ENCODE measurements at regions not wholly inside any gene's neighbourhood (a gene's known extent, or its start where the extent isn't known, plus 50 kb on each side); places are given as distances from the start of the nearest gene placed in this dataset.

DNA sequence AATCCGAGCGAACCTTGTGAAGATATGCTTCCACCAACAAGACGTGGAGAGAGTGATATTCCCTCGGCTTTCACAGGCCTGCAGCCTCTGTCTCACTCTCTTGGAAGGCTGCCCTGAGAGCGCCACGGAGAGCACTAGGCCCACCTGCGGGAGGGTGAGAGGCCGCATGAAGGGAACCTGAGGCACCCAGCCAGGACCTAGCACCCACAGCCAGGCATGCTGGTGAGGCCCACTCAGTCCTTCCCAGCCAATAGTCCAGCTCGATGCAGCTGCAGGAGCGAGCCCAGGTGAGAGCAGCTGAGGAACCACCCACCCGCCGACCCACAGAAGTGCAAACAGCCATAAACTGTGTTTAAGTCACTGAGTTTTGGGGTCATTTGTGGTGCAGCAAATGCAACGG lies 227.2 kb downstream of the QKI start:
- Mint-ChIP-seq H3K4me3 (ENCODE audit: low read depth, unreplicated experiment) (no peak overlapping the region), H3K4me1 (ENCODE audit: low read depth, unreplicated experiment) (no peaks in the 10 kb centered on the region), H3K9me3 (ENCODE audit: low read depth, unreplicated experiment) (no peaks in the 10 kb centered on the region), H3K27ac (ENCODE audit: unreplicated experiment) (no peak overlapping the region), H3K27me3 (ENCODE audit: unreplicated experiment) (peaks cover 9% of the 10 kb centered on the region), H3K36me3 (ENCODE audit: insufficient read depth, unreplicated experiment) (no peaks in the 10 kb centered on the region)
- no peak for DNase-seq
- CTCF ChIA-PET = no interaction called here
- TF ChIP-seq, protein P1, sequence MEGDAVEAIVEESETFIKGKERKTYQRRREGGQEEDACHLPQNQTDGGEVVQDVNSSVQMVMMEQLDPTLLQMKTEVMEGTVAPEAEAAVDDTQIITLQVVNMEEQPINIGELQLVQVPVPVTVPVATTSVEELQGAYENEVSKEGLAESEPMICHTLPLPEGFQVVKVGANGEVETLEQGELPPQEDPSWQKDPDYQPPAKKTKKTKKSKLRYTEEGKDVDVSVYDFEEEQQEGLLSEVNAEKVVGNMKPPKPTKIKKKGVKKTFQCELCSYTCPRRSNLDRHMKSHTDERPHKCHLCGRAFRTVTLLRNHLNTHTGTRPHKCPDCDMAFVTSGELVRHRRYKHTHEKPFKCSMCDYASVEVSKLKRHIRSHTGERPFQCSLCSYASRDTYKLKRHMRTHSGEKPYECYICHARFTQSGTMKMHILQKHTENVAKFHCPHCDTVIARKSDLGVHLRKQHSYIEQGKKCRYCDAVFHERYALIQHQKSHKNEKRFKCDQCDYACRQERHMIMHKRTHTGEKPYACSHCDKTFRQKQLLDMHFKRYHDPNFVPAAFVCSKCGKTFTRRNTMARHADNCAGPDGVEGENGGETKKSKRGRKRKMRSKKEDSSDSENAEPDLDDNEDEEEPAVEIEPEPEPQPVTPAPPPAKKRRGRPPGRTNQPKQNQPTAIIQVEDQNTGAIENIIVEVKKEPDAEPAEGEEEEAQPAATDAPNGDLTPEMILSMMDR (IDR thresholded peaks at IDR 0.05; ENCODE audit: unreplicated experiment) = no peak
- BruUV-seq (replicated peaks) = no TSS peak
- intact Hi-C loops (cut with micrococcal nuclease; ENCODE audit: unreplicated experiment) = no loop called here

DNA sequence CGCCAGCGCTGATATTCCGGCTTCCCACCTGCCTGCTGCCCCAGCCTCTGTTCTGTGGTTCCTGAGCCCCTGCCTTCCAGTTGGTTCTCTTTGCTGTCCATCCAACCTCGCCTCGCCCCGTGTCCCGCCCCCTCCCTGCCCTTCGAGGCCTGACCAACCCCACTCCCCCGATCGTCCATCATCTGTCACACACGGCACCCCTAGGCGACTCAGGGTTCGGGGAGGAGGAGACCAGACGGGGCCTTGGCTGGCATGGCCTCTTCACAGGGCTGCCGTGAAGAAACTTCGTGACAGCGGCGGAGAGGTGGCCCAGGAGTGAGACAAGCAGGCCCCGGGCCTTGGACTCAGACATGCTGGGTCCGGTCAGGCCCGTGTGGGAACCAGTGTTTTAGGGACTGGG lies 226.1 kb downstream of the QKI start:
- TF ChIP-seq, protein P1 (IDR thresholded peaks at IDR 0.05; ENCODE audit: unreplicated experiment) = no peak
- H3K27me3 Mint-ChIP-seq (ENCODE audit: unreplicated experiment) = no peaks in the 10 kb centered on the region
- no peak overlapping the region for H3K4me3 Mint-ChIP-seq (ENCODE audit: low read depth, unreplicated experiment)
- BruUV-seq (replicated peaks) = no TSS peak
- no peak overlapping the region for H3K27ac Mint-ChIP-seq (ENCODE audit: unreplicated experiment)
- no peaks in the 10 kb centered on the region for H3K9me3 Mint-ChIP-seq (ENCODE audit: low read depth, unreplicated experiment)
- intact Hi-C loops (cut with micrococcal nuclease; ENCODE audit: unreplicated experiment) = no loop called here
- no peaks in the 10 kb centered on the region for H3K4me1 Mint-ChIP-seq (ENCODE audit: low read depth, unreplicated experiment)
- CTCF ChIA-PET = no interaction called here
- H3K36me3 Mint-ChIP-seq (ENCODE audit: insufficient read depth, unreplicated experiment) = no peaks in the 10 kb centered on the region
- no peak for DNase-seq

DNA sequence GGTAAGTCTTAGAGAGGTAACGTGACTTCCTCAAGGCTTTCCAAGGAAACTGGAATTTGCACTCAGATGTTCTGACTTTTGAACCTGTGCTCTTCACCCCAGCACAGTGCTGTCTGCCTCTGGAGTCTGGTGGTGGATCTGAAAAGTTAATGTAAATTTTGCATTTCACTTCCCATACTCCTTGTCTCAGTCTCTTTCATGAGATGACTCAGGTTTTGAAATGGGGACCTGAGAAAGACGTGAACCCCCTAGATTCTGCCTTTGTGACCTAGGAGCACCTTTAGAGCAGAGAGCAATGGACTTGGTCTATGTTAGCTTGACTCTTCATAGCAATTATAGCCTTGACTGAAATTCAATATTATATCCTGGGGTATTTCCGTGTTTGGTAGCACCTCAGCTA lies 223.0 kb downstream of the QKI start:
- Mint-ChIP-seq H3K36me3 (ENCODE audit: insufficient read depth, unreplicated experiment) (no peaks in the 10 kb centered on the region), H3K4me3 (ENCODE audit: low read depth, unreplicated experiment) (no peak overlapping the region), H3K9me3 (ENCODE audit: low read depth, unreplicated experiment) (no peaks in the 10 kb centered on the region), H3K27ac (ENCODE audit: unreplicated experiment) (no peak overlapping the region), H3K27me3 (ENCODE audit: unreplicated experiment) (no peaks in the 10 kb centered on the region), H3K4me1 (ENCODE audit: low read depth, unreplicated experiment) (no peaks in the 10 kb centered on the region)
- CTCF ChIA-PET = no interaction called here
- intact Hi-C loops (cut with micrococcal nuclease; ENCODE audit: unreplicated experiment) = no loop called here
- DNase-seq = no peak
- TF ChIP-seq, protein P1 (IDR thresholded peaks at IDR 0.05; ENCODE audit: unreplicated experiment) = no peak
- no TSS peak for BruUV-seq (replicated peaks)

DNA sequence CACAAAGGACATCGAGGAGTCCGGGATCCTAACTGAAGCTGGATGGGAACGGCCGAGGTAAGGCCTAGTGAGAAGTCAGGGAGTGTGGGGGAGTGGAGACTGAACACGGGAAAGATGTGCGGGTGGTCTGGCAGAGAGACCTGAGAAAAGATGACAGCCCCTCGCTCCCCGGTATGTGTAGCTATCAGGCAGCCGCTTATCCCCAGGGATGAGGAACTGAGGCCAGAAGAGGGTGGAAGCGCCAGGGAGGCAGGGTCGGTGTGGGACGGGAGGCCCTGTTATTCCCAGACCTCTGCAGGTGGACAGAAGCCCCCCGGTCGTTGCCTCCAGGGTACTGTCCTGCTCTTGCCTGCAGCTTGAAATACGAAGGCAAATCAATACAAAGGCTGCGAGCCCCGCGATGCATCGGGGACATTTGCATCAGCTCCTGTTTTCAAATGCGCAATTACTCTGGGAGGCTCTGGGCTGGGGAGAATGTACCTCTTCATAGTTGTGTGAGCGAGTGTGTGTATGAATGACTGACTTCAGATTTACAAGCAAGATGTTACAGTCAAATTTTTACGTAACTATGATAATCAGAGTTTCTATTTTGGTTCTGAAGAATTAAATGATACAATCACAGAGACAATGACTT lies 221.3 kb downstream of the QKI start:
- TF ChIP-seq, protein P1 (IDR thresholded peaks at IDR 0.05; ENCODE audit: unreplicated experiment) = no peak
- no TSS peak for BruUV-seq (replicated peaks)
- H3K4me1 Mint-ChIP-seq (ENCODE audit: low read depth, unreplicated experiment) = no peaks in the 10 kb centered on the region
- no peaks in the 10 kb centered on the region for H3K27me3 Mint-ChIP-seq (ENCODE audit: unreplicated experiment)
- no peaks in the 10 kb centered on the region for H3K36me3 Mint-ChIP-seq (ENCODE audit: insufficient read depth, unreplicated experiment)
- no peak overlapping the region for H3K27ac Mint-ChIP-seq (ENCODE audit: unreplicated experiment)
- H3K4me3 Mint-ChIP-seq (ENCODE audit: low read depth, unreplicated experiment) = no peak overlapping the region
- H3K9me3 Mint-ChIP-seq (ENCODE audit: low read depth, unreplicated experiment) = no peaks in the 10 kb centered on the region
- intact Hi-C loops (cut with micrococcal nuclease; ENCODE audit: unreplicated experiment) = no loop called here
- CTCF ChIA-PET = no interaction called here
- no peak for DNase-seq
